Smooth muscle cell (in vitro differentiated cells): ENCODE measurements at regions not wholly inside any gene's neighbourhood (a gene's known extent, or its start where the extent isn't known, plus 50 kb on each side); places are given as distances from the start of the nearest gene placed in this dataset.

Experiments used
- DNase-seq: peaks from one replicate; lab custom pipeline; 2025; ENCODE audit not compliant: unreplicated experiment; lab: John Stamatoyannopoulos, UW
- H2AFZ ChIP-seq: fragments of 200-600 bp; sonication (generic); 2 replicates; pipeline ENCODE4 v1.6.0; 2016; ENCODE audit warnings: antibody characterized with exemption, low read depth, mild to moderate bottlenecking
- H3F3A ChIP-seq: fragments of 200-600 bp; sonication (generic); 2 replicates; pipeline ENCODE4 v1.6.0; 2017; ENCODE audit warnings: antibody characterized with exemption, low read depth
- H3K27ac ChIP-seq: fragments of 200-600 bp; sonication (generic); 2 replicates; pipeline ENCODE4 v1.5.1; 2016; ENCODE audit warnings: low read depth, mild to moderate bottlenecking
- H3K27me3 ChIP-seq: fragments of 200-600 bp; sonication (generic); 2 replicates; pipeline ENCODE4 v1.6.1; 2016; ENCODE audit warnings: low read depth, mild to moderate bottlenecking
- H3K36me3 ChIP-seq: fragments of 200-600 bp; sonication (generic); 2 replicates; pipeline ENCODE4 v1.5.1; 2016; ENCODE audit warnings: low read depth
- H3K4me1 ChIP-seq: fragments of 200-600 bp; sonication (generic); 2 replicates; pipeline ENCODE4 v1.5.1; 2016; ENCODE audit warnings: low read depth
- H3K4me2 ChIP-seq: fragments of 200-600 bp; sonication (generic); 2 replicates; pipeline ENCODE4 v1.6.0; 2016; ENCODE audit warnings: mild to moderate bottlenecking
- H3K4me3 ChIP-seq: fragments of 200-600 bp; sonication (generic); 2 replicates; pipeline ENCODE4 v1.5.1; 2016; ENCODE audit warnings: mild to moderate bottlenecking
- H3K79me2 ChIP-seq: fragments of 200-600 bp; sonication (generic); 2 replicates; pipeline ENCODE4 v1.6.0; 2016; ENCODE audit warnings: low read depth, mild to moderate bottlenecking
- H3K9ac ChIP-seq: fragments of 200-600 bp; sonication (generic); 2 replicates; pipeline ENCODE4 v1.6.0; 2016; ENCODE audit warnings: low read depth
- H3K9me3 ChIP-seq: fragments of 200-600 bp; sonication (generic); replicated peaks from 2 replicates; pipeline ENCODE4 v1.5.1; 2016; ENCODE audit warnings: low read depth
- H4K20me1 ChIP-seq: fragments of 200-600 bp; sonication (generic); 2 replicates; pipeline ENCODE4 v1.6.0; 2016; ENCODE audit warnings: low read depth
- WGBS: methylation state at CpG from one replicate; pipeline ENCODE4 v1.1.7; 2016; ENCODE audit warnings: low lambda C conversion rate; 5-methylcytosine and 5-hydroxymethylcytosine counted together
- TF ChIP-seq, protein P1 (sequence below): fragments of 200-600 bp; sonication (generic); IDR thresholded peaks from 2 replicates; pipeline ENCODE4 v1.5.1; 2017; ENCODE audit warnings: borderline replicate concordance, mild to moderate bottlenecking, antibody characterized with exemption; ENCODE audit not compliant: insufficient read depth, poor library complexity, severe bottlenecking

DNA sequence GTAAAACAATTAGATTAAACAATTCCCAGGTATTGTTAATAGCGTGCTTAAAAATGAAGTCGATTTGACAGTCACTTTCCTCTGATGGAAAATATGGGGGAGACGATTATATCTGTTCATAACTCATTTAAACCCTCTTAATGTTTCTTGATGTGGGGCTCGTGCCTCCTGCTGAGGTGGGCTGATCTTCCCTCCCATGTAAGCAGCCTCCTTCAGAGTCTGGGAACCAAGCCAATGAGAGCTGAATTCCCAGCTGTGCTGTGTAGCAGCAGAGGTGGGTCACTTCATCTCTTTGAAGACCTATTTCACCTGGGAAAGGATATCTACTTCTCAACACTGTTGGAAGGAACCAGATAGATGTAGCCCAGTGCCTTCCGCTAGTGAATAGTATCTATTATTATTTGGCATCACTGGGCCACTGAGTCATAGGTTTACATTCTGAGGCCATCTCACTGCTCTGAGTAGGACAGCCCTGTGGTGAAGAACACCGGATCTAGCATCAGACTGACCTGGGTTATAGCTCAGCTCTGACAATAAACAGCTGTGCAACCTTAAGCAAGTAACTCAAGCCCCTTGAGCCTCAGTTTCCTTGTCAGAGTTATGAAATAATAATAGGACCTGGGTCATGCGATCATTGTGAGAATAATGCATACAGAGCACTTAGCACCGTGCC, 85.3 kb upstream of the C16orf82 start:
- no peak overlapping the region for H3K4me3 ChIP-seq
- no peak overlapping the region for H2AFZ ChIP-seq
- TF ChIP-seq, protein P1, sequence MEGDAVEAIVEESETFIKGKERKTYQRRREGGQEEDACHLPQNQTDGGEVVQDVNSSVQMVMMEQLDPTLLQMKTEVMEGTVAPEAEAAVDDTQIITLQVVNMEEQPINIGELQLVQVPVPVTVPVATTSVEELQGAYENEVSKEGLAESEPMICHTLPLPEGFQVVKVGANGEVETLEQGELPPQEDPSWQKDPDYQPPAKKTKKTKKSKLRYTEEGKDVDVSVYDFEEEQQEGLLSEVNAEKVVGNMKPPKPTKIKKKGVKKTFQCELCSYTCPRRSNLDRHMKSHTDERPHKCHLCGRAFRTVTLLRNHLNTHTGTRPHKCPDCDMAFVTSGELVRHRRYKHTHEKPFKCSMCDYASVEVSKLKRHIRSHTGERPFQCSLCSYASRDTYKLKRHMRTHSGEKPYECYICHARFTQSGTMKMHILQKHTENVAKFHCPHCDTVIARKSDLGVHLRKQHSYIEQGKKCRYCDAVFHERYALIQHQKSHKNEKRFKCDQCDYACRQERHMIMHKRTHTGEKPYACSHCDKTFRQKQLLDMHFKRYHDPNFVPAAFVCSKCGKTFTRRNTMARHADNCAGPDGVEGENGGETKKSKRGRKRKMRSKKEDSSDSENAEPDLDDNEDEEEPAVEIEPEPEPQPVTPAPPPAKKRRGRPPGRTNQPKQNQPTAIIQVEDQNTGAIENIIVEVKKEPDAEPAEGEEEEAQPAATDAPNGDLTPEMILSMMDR, result no peak
- H3K27ac ChIP-seq, result no peak overlapping the region
- no peaks in the 10 kb centered on the region for H4K20me1 ChIP-seq
- no peaks in the 10 kb centered on the region for H3K79me2 ChIP-seq
- no peak overlapping the region for H3K4me2 ChIP-seq
- no peak overlapping the region for H3K9ac ChIP-seq
- peaks cover 1% of the 10 kb centered on the region for H3K4me1 ChIP-seq
- DNase-seq, result no peak
- WGBS, result 59% methylated on average over 8 of the region's 8 CpGs
- no peaks in the 10 kb centered on the region for H3K27me3 ChIP-seq
- H3K36me3 ChIP-seq, result no peaks in the 10 kb centered on the region
- no peaks in the 10 kb centered on the region for H3K9me3 ChIP-seq
- H3F3A ChIP-seq, result no peaks in the 10 kb centered on the region

DNA sequence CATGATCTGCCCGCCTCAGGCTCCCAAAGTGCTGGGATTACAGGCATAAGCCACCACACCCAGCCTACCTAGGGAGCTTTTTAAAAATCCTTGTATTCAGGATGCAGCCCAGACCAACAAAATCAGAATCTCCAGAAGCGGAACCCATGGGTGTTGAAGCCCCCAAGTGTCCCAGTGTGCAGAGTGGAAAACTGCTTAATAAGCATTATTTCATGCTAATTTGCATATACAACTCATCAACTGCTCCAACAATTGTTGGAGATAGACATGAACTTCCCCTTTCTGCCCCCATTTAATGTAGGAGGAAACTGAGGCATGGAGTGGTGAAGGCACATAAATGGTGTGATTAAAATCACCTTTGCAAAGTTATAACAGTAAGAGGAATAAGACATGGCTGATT, 84.3 kb upstream of the C16orf82 start:
- Histone ChIP-seq H3K27me3 (no peaks in the 10 kb centered on the region), H2AFZ (no peak overlapping the region), H3K27ac (no peak overlapping the region), H3K4me2 (no peak overlapping the region), H3F3A (no peaks in the 10 kb centered on the region), H3K4me3 (no peak overlapping the region), H3K9ac (no peak overlapping the region), H3K9me3 (no peaks in the 10 kb centered on the region), H3K79me2 (no peaks in the 10 kb centered on the region), H3K36me3 (no peaks in the 10 kb centered on the region), H4K20me1 (no peaks in the 10 kb centered on the region), H3K4me1 (peaks cover 10% of the 10 kb centered on the region)
- DNase-seq, result no peak
- TF ChIP-seq, protein P1, result no peak
- WGBS, result 90% methylated on average over 2 of the region's 2 CpGs

DNA sequence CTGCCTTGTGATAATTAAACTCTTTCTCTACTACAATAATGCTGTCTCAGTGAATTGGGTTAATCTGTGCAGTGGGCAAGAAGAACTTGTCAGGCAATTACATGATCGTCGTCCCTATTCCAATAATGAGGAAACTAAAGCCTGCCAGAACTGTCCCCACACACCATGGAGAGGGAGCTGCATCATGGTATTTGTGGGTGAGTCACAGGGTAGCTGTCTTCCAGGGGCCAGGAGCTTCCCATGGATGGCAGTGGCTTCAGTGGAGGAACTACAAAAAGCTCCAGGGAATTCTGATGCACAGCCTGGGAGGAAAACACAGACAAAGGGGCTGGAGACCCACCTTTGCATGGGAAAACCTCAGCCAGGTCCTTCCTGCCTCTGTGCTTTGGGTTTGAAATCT, 83.3 kb upstream of the C16orf82 start:
- H3K4me2 ChIP-seq, result peak overlapping the region; percentile 17
- H3K27me3 ChIP-seq, result no peaks in the 10 kb centered on the region
- DNase-seq, result no peak
- H3K36me3 ChIP-seq, result no peaks in the 10 kb centered on the region
- peak overlapping the region; percentile 8 for H2AFZ ChIP-seq
- H3K4me1 ChIP-seq, result peaks cover 11% of the 10 kb centered on the region
- TF ChIP-seq, protein P1, result no peak
- no peaks in the 10 kb centered on the region for H3F3A ChIP-seq
- H3K27ac ChIP-seq, result peak overlapping the region; percentile 57
- no peaks in the 10 kb centered on the region for H3K9me3 ChIP-seq
- H3K9ac ChIP-seq, result no peak overlapping the region
- no peaks in the 10 kb centered on the region for H3K79me2 ChIP-seq
- 54% methylated on average over 2 of the region's 2 CpGs for WGBS
- H4K20me1 ChIP-seq, result no peaks in the 10 kb centered on the region
- no peak overlapping the region for H3K4me3 ChIP-seq
